NCI-H1092 (cell line): ENCODE measurements at regions not wholly inside any gene's neighbourhood (a gene's known extent, or its start where the extent isn't known, plus 50 kb on each side); places are given as distances from the start of the nearest gene placed in this dataset.
A peak's percentile ranks its signal among the peaks of the same experiment; 100 is the strongest.
"Not testable (repeated sequence)": the region's sequence is repeated elsewhere in the genome, so short reads cannot be mapped to it uniquely, and the experiment has no call there.

Experiments used
- DNase-seq: peaks from one replicate; lab custom pipeline; 2025; lab: John Stamatoyannopoulos, UW

- DNase-seq: no peak
Observed at GRCh38 chr18:70418546-70419311, 129.9 kb downstream of the SOCS6 start.

- DNase-seq: peak; percentile 41
Observed at GRCh38 chr18:70417847-70418246, 129.0 kb downstream of the SOCS6 start.

DNA sequence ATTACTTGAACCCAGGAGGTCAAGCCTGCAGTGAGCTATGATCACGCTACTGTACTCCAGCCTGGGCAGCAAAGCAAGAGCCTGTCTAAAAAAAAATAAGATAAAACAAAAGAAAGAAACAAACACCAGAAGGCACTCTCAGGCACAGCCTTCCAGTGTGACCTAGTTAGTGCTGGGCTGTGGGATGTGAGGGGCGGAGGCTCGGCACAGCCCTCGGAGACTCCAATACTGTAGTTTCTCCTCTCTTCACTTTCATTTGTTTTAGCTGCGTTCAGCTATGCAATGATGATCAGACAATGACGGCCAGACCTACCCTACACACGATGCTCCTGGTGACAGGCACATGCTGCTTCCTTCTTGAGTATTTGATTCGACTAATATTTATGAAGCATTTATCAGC lies 127.7 kb downstream of the SOCS6 start:
- DNase-seq: no peak

DNA sequence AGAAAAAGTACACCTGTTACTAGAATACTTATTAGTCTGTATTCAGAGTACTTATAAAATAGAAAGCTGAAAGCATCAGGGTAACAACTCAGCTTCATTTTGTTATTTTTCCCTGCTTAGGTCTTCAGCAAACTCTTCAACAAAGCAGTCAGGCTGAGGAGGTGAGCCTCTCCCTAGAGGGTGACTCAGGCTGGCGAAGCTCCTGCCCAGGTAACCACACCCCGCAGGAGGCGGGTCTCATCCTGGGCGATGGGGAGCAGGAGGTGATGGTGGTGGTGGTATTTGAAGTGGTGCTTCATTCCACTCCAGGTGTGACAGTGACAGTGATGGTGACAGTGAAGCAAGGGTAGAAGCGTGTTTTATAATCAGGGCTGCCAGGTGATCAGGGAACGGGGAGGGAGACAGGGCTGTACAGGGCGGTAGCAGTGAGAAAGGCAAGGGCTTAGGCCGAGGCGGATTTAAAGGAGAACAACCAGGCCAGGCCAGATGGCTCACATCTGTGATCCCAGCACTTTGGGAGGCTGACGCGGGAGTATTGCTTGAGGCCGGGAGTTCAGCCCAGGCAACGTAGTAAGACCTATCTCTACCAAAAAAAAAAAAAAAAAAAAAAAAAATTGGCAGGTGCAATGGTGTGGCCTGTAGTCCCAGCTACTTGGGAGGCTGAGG lies 127.1 kb downstream of the SOCS6 start:
- DNase-seq: no peak

GRCh38 chr18:70414315-70414900 lies 125.6 kb downstream of the SOCS6 start:
- DNase-seq: no peak

DNA sequence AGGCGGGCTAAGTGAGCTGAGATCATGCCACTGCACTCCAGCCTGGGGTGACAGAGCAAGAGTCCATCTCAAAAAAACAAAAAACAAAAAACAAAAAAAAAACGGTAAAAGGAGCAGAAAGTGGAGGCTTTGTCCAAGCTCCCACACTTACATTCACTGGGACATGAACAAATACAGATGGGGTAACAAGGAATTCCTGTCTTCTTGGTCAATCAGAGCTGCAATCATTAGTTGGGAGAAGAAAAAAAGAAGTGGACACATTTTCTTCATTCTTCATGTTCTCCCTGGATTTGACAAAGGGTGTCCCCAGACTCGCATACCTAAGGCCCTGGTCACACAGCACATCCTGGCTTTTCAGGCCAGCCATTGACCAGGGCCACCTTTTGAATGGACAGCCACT lies 124.6 kb downstream of the SOCS6 start:
- DNase-seq: no peak

DNA sequence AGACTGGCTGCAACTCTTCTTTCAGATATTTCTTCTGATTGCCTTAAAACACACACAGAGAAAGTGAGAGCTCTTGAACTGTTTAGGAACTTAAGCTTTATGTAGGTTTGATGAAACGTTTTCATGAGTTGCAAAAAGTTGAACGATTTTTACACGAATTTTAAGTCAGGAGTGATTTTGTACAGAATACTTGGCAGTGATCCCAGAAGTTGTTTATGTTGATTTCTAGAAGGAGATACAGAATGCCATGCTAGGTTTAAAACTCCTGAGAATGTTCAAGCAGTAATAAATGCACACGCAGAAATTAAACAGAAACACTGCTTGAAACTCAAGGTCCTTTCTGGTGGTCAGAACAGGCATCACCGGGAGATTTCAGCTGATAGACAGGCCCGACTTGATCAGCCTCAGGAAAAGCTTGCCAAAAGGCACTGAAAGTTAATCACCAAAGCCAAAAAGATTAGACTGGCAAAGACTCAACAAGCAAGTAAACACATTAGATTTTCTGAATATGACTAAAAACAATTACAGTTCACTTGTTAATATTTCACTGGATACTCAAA lies 123.1 kb downstream of the SOCS6 start:
- DNase-seq: no peak

- DNase-seq: no peak
Observed at GRCh38 chr18:70411307-70411706, 122.5 kb downstream of the SOCS6 start.

- no peak for DNase-seq
Observed at GRCh38 chr18:70405052-70405451, 116.2 kb downstream of the SOCS6 start.

GRCh38 chr18:70400476-70400875 lies 111.6 kb downstream of the SOCS6 start:
- no peak for DNase-seq

- no peak for DNase-seq
Observed at GRCh38 chr18:70398076-70398475, 109.2 kb downstream of the SOCS6 start.

DNA sequence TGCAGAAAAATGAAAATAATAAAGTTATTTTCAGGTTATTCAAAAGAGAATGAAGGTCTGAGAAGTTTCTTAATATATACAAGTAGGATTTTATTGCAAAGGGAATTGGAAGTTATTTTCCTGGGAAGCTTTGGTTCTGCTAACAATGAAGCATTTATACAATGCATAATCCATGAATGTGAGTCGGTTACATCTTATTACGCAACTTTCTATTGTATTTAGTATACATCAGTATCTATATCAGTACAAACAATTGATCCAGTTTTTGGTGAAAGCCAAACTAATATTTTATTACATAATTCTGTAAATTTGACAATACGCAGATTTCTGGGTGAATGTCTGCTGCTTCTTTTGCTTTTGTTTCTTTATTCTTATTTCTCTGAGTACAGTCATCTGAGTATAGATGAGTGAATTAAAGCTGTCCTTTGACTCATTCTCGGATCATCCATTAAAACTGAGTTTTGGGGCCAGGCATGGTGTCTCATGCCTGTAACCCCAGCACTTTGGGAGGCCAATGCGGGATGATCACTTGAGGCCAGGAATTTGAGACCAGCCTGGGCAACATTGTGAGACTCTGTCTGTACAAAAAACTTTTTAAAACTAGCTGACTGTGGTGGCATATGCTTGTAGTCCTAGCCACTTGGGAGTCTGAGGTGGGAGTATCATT lies 108.5 kb downstream of the SOCS6 start:
- no peak for DNase-seq

DNA sequence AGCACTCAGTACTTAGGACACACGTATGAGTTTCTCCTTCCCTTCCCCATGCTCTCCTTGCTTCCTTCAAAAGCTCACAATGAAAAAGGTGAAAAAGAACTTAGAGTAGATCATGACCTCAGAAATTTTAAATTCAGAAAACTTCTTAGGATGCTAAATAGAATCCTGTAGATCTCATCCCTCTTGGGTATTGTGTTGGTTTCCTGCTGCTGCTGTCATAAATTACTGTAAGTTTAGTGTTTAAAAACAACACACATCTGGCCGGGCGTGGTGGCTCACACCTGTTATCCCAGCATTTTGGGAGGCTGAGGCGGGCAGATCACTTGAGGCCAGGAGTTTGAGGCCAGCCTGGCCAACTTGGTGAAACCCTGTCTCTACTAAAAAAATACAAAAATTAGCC lies 106.9 kb downstream of the SOCS6 start:
- not testable (repeated sequence) for DNase-seq

DNA sequence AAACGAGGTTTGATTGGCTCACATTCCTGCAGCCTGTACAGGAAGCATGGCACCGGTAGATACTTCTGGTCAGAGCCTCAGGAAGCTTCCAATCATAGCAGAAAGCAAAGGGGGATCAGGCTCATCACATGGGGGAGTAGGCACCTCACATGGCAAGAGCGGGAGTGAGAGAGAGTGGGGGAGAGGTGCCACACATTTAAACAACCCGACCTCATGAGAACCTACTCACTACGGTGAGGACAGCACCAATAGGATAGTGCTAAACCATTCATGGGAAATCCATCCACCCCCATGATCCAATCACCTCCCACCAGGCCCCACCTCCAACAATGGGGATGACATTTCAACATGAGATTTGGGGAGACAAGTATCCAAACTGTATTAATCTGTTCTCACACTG lies 105.8 kb downstream of the SOCS6 start:
- no peak for DNase-seq

- no peak for DNase-seq
Observed at GRCh38 chr18:70390371-70391090, 101.7 kb downstream of the SOCS6 start.

- not testable (repeated sequence) for DNase-seq
Observed at GRCh38 chr18:70389036-70389435, 100.2 kb downstream of the SOCS6 start.

- no peak for DNase-seq
Observed at GRCh38 chr18:70387027-70387426, 98.2 kb downstream of the SOCS6 start.

DNA sequence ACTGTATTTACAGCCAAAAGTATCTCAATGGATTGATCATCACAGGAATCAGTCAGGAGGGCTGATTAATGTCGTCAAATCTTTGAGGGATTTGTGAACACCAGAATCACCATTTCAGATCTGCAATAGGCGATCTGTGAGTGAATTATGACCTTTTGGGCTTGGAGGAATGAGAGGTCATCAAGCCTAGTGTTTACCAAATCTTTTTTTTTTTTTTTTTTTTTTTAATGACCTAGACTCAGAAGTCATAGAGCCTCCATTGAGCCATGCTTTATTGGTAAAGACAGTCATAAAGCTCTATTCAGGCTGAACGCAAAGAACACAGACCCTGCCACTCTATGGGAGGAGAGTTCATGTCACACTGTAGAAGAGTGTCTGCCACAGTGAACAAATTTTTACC lies 97.7 kb downstream of the SOCS6 start:
- no peak for DNase-seq

- DNase-seq: no peak
Observed at GRCh38 chr18:70385474-70385873, 96.6 kb downstream of the SOCS6 start.

- DNase-seq: no peak
Observed at GRCh38 chr18:70384181-70384790, 95.4 kb downstream of the SOCS6 start.

DNA sequence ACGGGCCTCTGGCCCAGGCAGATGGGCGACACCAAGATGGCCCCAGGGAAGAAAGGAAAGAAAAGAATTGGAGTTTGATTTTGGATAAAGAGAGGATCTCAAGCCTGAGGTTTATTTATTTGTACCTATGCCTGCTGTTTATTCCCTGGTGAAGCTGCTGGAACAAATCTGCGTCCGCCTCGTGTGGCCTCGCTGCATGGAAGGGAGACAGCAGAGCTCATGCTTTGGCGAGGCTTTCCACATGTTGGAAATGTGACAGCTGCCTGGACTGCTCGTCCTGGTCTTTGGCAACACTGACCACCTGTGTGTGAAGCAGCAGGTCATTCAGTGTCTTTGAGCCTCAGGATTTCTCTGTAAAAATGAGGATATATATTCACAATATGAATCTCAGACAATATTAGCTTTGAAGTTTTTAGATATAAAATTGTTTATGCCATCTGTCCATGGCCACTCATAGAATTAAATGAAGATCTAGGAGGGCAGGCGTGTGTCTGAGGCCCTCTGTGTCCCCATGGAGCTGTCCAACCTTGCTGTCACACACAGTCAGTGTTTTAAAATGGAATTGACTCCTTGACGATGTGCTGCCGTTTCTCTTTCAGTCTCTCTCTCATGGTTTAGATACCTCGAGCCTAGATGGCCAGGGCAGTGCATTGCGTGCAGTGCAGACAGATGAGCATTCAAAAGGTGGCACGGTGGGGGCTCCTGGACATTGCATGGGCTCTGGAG lies 94.3 kb downstream of the SOCS6 start:
- no peak for DNase-seq
